Liver (tissue), 8 donors: ENCODE measurements at regions not wholly inside any gene's neighbourhood (a gene's known extent, or its start where the extent isn't known, plus 50 kb on each side); places are given as distances from the start of the nearest gene placed in this dataset.

Experiments
- DNase-seq: peaks from one replicate; pipeline ENCODE4 v3.0.0-alpha.2; 2017; ENCODE audit warnings: low spot score
- H3K27ac ChIP-seq, 2 donors: one replicate each; pipeline ENCODE4 v1.7.0; 2013; ENCODE audit warnings: inconsistent platforms in 2 of 2, low read length in 2 of 2, control low read depth in 1 of 2, low read depth in 1 of 2, mild to moderate bottlenecking in 1 of 2
- H3K27me3 ChIP-seq, 4 donors: one replicate each; pipeline versions ENCODE4 v1.6.1 to v1.7.0; 2013; ENCODE audit warnings: low read length in 3 of 4, inconsistent platforms in 1 of 4, mild to moderate bottlenecking in 1 of 4, moderate library complexity in 1 of 4; ENCODE audit not compliant: control insufficient read depth in 4 of 4, insufficient read depth in 4 of 4
- H3K36me3 ChIP-seq, 4 donors: one replicate each; pipeline versions ENCODE4 v1.6.1 to v1.7.0; 2013; ENCODE audit warnings: low read length in 3 of 4, mild to moderate bottlenecking in 3 of 4, low read depth in 1 of 4, moderate library complexity in 1 of 4; ENCODE audit not compliant: control insufficient read depth in 4 of 4, insufficient read depth in 3 of 4
- H3K4me1 ChIP-seq, 4 donors: one replicate each; pipeline versions ENCODE4 v1.6.1 to v1.7.0; 2013; ENCODE audit warnings: low read length in 3 of 4, mild to moderate bottlenecking in 3 of 4, moderate library complexity in 1 of 4; ENCODE audit not compliant: control insufficient read depth in 4 of 4, insufficient read depth in 4 of 4
- H3K4me3 ChIP-seq, 3 donors: one replicate each; pipeline versions ENCODE4 v1.6.1 to v1.7.0; 2013; ENCODE audit warnings: low read length in 3 of 3, control low read depth in 1 of 3, low read depth in 1 of 3, mild to moderate bottlenecking in 1 of 3
- H3K9ac ChIP-seq, 2 donors: one replicate each; pipeline ENCODE4 v1.7.0; 2013; ENCODE audit warnings: low read length in 2 of 2, mild to moderate bottlenecking in 2 of 2, moderate library complexity in 2 of 2, control low read depth in 1 of 2, low read depth in 1 of 2
- H3K9me3 ChIP-seq, 4 donors: one replicate each; pipeline versions ENCODE4 v1.6.1 to v1.7.0; 2013; ENCODE audit warnings: low read length in 3 of 4; ENCODE audit not compliant: control insufficient read depth in 4 of 4
- EGR1 ChIP-seq, 2 donors: IDR thresholded peaks; 2 replicates each; pipeline ENCODE4 v1.6.1; 2016 to 2018; ENCODE audit warnings: antibody characterized with exemption in 2 of 2, low read depth in 2 of 2
- FOXA1 ChIP-seq: IDR thresholded peaks from 2 replicates; pipeline ENCODE4 v1.6.1; 2016; ENCODE audit warnings: antibody characterized with exemption
- FOXA2 ChIP-seq: IDR thresholded peaks from 2 replicates; pipeline ENCODE4 v1.6.1; 2016; ENCODE audit warnings: antibody characterized with exemption
- GABPA ChIP-seq, 2 donors: IDR thresholded peaks in 1 of 2; conservative IDR thresholded peaks in 1 of 2; 2 replicates each; pipeline ENCODE4 v1.6.1; 2016; ENCODE audit warnings: antibody characterized with exemption in 2 of 2, mild to moderate bottlenecking in 1 of 2, moderate library complexity in 1 of 2
- HNF4G ChIP-seq: IDR thresholded peaks from 2 replicates; pipeline ENCODE4 v1.6.1; 2016; ENCODE audit warnings: antibody characterized with exemption
- JUND ChIP-seq, 2 donors: IDR thresholded peaks; 2 replicates each; pipeline ENCODE4 v1.6.1; 2016; ENCODE audit warnings: antibody characterized with exemption in 2 of 2
- NR2F2 ChIP-seq: IDR thresholded peaks from 2 replicates; pipeline ENCODE4 v1.6.1; 2016; ENCODE audit warnings: antibody characterized with exemption
- RAD21 ChIP-seq, 2 donors: IDR thresholded peaks; 2 replicates each; pipeline ENCODE4 v1.6.1; 2016; ENCODE audit warnings: antibody characterized with exemption in 2 of 2, mild to moderate bottlenecking in 2 of 2
- RXRA ChIP-seq, 2 donors: IDR thresholded peaks; 2 replicates each; pipeline ENCODE4 v1.6.1; 2017 to 2018; ENCODE audit warnings: antibody characterized with exemption in 2 of 2, mild to moderate bottlenecking in 1 of 2
- SP1 ChIP-seq: IDR thresholded peaks from 2 replicates; pipeline ENCODE4 v1.6.1; 2018; ENCODE audit warnings: antibody characterized with exemption, mild to moderate bottlenecking
- YY1 ChIP-seq: IDR thresholded peaks from 2 replicates; pipeline ENCODE4 v1.6.1; 2016; ENCODE audit warnings: antibody characterized with exemption, mild to moderate bottlenecking
- WGBS: extraction: QIAGEN DNeasy Blood & Tissue Kit; methylation state at CpG from one replicate; pipeline ENCODE4 v1.1.7; 2013; 5-methylcytosine and 5-hydroxymethylcytosine counted together
- TF ChIP-seq, protein P1 (sequence below): IDR thresholded peaks from 2 replicates; pipeline ENCODE4 v1.6.1; 2016; ENCODE audit warnings: antibody characterized with exemption
- TF ChIP-seq, protein P2 (sequence below): fragments of 150-350 bp; IDR thresholded peaks from 2 replicates; pipeline ENCODE4 v1.5.1; 2017; ENCODE audit warnings: improper control_type of control experiment, low read depth, low read length; ENCODE audit not compliant: missing input control
- TF ChIP-seq, protein P3 (sequence below): IDR thresholded peaks from 2 replicates; pipeline ENCODE4 v1.6.1; 2016; ENCODE audit warnings: antibody characterized with exemption
- TF ChIP-seq, protein P4 (sequence below): IDR thresholded peaks from 2 replicates; pipeline ENCODE4 v1.6.1; 2016; ENCODE audit warnings: antibody characterized with exemption, mild to moderate bottlenecking
- TF ChIP-seq, protein P5 (sequence below): IDR thresholded peaks from 2 replicates; pipeline ENCODE4 v1.6.1; 2016; ENCODE audit warnings: antibody characterized with exemption
- donor health status: healthy.
- donor health status: healthy.
- donor health status: healthy.
- donor health status: healthy.
- donor health status: healthy.

DNA sequence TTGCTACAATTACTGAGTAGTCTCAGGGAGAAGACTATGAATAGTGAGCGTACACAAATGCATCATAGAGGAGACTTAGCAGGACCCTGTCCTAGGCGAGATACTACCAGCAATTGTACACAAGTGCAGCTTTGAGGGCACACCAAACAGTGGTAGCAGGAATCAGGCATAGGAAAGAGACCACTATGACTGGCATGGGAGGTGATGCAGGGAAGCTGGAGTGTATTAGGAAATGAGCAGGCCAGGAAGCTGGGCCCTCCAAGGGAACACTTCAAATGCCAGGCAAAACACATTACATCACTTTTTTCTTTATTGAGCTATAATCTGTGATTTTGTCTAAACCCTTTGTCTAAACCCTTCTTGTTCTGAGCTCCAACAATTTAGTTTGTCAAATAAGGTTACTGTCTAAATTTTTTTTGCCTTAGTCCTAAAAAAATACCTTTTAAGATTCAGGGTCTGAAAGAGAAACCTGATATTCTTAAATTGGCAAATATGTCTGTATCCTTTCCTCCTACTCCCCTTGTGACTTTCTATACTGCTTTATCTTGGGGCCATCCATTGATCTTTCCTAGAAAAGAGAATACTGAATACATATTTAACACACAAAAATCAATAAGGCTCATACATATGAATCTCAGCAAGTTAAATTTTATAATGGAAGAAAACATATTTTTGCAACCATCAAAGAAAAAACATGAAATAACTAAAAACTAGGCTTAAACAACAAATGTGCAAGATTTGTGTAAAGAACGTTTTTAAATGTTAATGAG is 193.8 kb upstream of the PHYHIPL start:
- H3K27ac ChIP-seq, result no peak overlapping the region
- no peaks in the 10 kb centered on the region for H3K4me1 ChIP-seq
- H3K4me3 ChIP-seq, result no peak overlapping the region
- 90% methylated on average over 3 of the region's 3 CpGs for WGBS
- no peak overlapping the region for H3K9ac ChIP-seq
- H3K9me3 ChIP-seq, result no peaks in the 10 kb centered on the region
- H3K27me3 ChIP-seq, result no peaks in the 10 kb centered on the region
- no peaks in the 10 kb centered on the region for H3K36me3 ChIP-seq
- TF ChIP-seq RXRA (IDR thresholded peaks at IDR 0.05), result no peak
- TF ChIP-seq EGR1 (IDR thresholded peaks at IDR 0.05; ENCODE audit: low read depth in 2 of 2), result no peak
- no peak for TF ChIP-seq RAD21 (IDR thresholded peaks at IDR 0.05)
- no peak for TF ChIP-seq NR2F2
- TF ChIP-seq HNF4G, result no peak
- TF ChIP-seq JUND (IDR thresholded peaks at IDR 0.05), result no peak
- no peak for TF ChIP-seq FOXA1
- TF ChIP-seq, protein P1, sequence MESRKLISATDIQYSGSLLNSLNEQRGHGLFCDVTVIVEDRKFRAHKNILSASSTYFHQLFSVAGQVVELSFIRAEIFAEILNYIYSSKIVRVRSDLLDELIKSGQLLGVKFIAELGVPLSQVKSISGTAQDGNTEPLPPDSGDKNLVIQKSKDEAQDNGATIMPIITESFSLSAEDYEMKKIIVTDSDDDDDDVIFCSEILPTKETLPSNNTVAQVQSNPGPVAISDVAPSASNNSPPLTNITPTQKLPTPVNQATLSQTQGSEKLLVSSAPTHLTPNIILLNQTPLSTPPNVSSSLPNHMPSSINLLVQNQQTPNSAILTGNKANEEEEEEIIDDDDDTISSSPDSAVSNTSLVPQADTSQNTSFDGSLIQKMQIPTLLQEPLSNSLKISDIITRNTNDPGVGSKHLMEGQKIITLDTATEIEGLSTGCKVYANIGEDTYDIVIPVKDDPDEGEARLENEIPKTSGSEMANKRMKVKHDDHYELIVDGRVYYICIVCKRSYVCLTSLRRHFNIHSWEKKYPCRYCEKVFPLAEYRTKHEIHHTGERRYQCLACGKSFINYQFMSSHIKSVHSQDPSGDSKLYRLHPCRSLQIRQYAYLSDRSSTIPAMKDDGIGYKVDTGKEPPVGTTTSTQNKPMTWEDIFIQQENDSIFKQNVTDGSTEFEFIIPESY, result no peak
- DNase-seq, result no peak

DNA sequence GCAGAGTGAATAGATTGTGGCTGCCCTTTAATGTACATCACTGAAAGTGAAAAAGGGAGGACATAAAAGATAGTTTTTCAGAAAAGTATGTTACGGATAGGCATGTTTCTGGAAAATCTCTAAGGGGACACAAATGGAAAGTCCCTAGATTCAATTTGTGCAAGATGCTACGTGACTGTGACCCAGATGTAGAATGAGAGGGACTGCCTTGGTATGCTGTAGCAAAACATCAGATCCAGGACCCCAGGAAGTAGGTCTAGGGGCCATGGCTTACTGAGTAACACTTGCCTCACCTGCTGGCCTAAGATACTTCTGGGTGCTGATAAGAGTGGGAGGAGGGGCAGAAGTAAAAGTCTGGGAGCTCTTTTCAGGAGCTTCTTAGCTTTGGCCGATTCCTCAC is 191.2 kb upstream of the PHYHIPL start:
- no peak overlapping the region for H3K27ac ChIP-seq
- H3K36me3 ChIP-seq, result no peaks in the 10 kb centered on the region
- H3K4me3 ChIP-seq, result no peak overlapping the region
- H3K9ac ChIP-seq, result no peak overlapping the region
- WGBS, result 91% methylated on average over 3 of the region's 3 CpGs
- H3K27me3 ChIP-seq, result no peaks in the 10 kb centered on the region
- no peak for DNase-seq
- TF ChIP-seq JUND (IDR thresholded peaks at IDR 0.05) (no peak), FOXA2 (no peak), EGR1 (IDR thresholded peaks at IDR 0.05; ENCODE audit: low read depth in 2 of 2) (no peak), SP1 (no peak), RAD21 (IDR thresholded peaks at IDR 0.05) (no peak)
- no peaks in the 10 kb centered on the region for H3K4me1 ChIP-seq
- peaks cover 0 to 2% (median 0%) of the 10 kb centered on the region in 4 donors for H3K9me3 ChIP-seq

DNA sequence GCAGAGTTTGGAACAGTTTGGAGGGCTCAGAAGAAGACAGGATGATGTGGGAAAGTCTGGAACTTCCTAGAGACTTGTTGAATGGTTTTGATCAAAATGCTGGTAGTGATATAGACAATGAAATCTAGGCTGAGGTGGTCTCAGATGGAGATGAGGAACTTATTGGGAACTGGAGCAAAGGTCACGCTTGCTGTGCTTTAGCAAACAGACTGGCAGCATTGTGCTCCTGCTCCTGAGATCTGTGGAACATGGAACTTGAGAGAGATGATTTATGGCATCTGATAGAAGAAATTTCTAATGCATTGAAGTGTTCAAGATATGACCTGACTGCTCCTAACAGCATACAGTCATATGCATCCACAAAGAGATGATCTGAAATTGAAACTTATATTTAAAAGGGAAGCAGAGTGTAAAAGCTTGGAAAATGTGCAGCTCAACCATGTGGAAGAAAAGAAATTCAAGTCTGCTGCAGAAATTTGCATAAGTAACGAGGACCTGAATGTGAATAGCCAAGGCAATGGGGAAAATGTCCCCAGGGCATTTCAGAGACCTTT is 186.9 kb upstream of the PHYHIPL start:
- 92% methylated on average over 2 of the region's 2 CpGs for WGBS
- H3K36me3 ChIP-seq, result no peaks in the 10 kb centered on the region
- H3K4me3 ChIP-seq, result no peak overlapping the region
- no peak overlapping the region for H3K9ac ChIP-seq
- no peak overlapping the region for H3K27ac ChIP-seq
- no peaks in the 10 kb centered on the region for H3K27me3 ChIP-seq
- no peak for TF ChIP-seq GABPA (IDR thresholded peaks at IDR 0.05 in 1 of 2, conservative IDR thresholded peaks at IDR 0.05 in 1 of 2)
- no peak for TF ChIP-seq YY1
- no peak for TF ChIP-seq FOXA2
- TF ChIP-seq, protein P2, sequence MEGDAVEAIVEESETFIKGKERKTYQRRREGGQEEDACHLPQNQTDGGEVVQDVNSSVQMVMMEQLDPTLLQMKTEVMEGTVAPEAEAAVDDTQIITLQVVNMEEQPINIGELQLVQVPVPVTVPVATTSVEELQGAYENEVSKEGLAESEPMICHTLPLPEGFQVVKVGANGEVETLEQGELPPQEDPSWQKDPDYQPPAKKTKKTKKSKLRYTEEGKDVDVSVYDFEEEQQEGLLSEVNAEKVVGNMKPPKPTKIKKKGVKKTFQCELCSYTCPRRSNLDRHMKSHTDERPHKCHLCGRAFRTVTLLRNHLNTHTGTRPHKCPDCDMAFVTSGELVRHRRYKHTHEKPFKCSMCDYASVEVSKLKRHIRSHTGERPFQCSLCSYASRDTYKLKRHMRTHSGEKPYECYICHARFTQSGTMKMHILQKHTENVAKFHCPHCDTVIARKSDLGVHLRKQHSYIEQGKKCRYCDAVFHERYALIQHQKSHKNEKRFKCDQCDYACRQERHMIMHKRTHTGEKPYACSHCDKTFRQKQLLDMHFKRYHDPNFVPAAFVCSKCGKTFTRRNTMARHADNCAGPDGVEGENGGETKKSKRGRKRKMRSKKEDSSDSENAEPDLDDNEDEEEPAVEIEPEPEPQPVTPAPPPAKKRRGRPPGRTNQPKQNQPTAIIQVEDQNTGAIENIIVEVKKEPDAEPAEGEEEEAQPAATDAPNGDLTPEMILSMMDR, result no peak
- TF ChIP-seq, protein P3, sequence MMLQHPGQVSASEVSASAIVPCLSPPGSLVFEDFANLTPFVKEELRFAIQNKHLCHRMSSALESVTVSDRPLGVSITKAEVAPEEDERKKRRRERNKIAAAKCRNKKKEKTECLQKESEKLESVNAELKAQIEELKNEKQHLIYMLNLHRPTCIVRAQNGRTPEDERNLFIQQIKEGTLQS, result no peak
- TF ChIP-seq NR2F2, result no peak
- TF ChIP-seq, protein P4, sequence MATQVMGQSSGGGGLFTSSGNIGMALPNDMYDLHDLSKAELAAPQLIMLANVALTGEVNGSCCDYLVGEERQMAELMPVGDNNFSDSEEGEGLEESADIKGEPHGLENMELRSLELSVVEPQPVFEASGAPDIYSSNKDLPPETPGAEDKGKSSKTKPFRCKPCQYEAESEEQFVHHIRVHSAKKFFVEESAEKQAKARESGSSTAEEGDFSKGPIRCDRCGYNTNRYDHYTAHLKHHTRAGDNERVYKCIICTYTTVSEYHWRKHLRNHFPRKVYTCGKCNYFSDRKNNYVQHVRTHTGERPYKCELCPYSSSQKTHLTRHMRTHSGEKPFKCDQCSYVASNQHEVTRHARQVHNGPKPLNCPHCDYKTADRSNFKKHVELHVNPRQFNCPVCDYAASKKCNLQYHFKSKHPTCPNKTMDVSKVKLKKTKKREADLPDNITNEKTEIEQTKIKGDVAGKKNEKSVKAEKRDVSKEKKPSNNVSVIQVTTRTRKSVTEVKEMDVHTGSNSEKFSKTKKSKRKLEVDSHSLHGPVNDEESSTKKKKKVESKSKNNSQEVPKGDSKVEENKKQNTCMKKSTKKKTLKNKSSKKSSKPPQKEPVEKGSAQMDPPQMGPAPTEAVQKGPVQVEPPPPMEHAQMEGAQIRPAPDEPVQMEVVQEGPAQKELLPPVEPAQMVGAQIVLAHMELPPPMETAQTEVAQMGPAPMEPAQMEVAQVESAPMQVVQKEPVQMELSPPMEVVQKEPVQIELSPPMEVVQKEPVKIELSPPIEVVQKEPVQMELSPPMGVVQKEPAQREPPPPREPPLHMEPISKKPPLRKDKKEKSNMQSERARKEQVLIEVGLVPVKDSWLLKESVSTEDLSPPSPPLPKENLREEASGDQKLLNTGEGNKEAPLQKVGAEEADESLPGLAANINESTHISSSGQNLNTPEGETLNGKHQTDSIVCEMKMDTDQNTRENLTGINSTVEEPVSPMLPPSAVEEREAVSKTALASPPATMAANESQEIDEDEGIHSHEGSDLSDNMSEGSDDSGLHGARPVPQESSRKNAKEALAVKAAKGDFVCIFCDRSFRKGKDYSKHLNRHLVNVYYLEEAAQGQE, result no peak
- TF ChIP-seq, protein P5, sequence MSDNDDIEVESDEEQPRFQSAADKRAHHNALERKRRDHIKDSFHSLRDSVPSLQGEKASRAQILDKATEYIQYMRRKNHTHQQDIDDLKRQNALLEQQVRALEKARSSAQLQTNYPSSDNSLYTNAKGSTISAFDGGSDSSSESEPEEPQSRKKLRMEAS, result no peak
- TF ChIP-seq JUND (IDR thresholded peaks at IDR 0.05), result no peak
- no peak for TF ChIP-seq RAD21 (IDR thresholded peaks at IDR 0.05)
- TF ChIP-seq EGR1 (IDR thresholded peaks at IDR 0.05; ENCODE audit: low read depth in 2 of 2), result no peak
- TF ChIP-seq RXRA (IDR thresholded peaks at IDR 0.05), result no peak
- no peak for TF ChIP-seq FOXA1
- peaks cover 0 to 16% (median 12%) of the 10 kb centered on the region in 4 donors for H3K4me1 ChIP-seq
- DNase-seq, result no peak
- peaks cover 0 to 2% (median 0%) of the 10 kb centered on the region in 4 donors for H3K9me3 ChIP-seq
